Stimulated activated CD4-positive, alpha-beta T cell treated with anti-CD3 and anti-CD28 coated beads, Interleukin-15, amount 100 ng/mL, for 1 hour (primary cell): ENCODE measurements at regions not wholly inside any gene's neighbourhood (a gene's known extent, or its start where the extent isn't known, plus 50 kb on each side); places are given as distances from the start of the nearest gene placed in this dataset.
"Not testable (repeated sequence)": the region's sequence is repeated elsewhere in the genome, so short reads cannot be mapped to it uniquely, and the experiment has no call there.

Source experiments
- DNase-seq, 2 donors: peaks; one replicate each; pipeline ENCODE4 v3.0.0-alpha.2; 2020; ENCODE audit warnings: low read depth in 1 of 2, low spot score in 1 of 2

DNA sequence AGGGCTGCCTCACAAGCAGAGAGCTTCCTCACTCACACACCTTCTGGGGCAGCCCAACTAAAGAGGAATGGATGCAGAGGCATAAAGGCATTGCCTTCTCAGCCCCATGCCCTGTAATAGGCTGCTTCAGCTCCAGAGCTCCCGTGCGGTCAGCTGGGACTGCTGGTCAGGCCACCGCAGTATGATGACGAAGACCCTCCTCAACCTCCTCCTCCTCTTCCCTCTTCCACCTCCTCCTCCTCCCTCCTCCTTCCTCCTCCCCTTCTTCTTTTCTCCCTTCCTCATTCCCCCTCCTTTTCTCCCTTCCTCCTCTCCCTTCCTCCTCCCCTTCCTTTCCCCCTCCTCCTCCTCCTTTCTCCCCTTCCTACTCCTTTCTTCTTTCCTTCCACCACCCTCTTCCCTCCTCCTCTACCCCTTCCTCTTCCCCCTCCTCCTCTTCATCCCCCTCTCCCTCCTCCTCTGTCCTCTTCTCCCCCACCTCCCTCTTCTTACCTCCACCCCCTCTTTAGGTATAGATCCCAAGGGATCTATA lies 465.3 kb upstream of the CDH4 start:
- DNase-seq, result no peak

DNA sequence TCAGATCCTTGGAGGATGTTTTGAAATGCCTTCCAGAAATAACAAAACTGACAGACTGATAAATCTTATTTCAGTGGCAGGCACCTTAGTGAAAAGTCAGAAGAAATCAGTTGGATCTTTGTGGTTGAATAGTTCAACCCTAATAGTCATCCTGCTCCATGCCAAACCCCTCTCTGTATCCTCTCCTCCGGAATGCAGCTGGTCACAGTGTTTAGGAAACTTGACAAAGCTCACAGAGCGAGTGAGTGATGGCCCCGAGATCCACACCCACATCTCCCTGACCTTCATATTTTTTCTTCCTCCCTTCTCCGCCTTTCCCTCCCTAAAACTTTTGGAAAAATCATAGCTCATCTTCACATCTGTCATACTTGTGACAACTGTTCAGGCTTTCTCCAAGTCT lies 464.8 kb upstream of the CDH4 start:
- DNase-seq, result no peak

GRCh38 chr20:60788070-60788469 lies 464.0 kb upstream of the CDH4 start:
- no peak for DNase-seq

- DNase-seq, result no peak
These were observed 462.7 kb upstream of the CDH4 start for GRCh38 chr20:60789399-60789798.

DNA sequence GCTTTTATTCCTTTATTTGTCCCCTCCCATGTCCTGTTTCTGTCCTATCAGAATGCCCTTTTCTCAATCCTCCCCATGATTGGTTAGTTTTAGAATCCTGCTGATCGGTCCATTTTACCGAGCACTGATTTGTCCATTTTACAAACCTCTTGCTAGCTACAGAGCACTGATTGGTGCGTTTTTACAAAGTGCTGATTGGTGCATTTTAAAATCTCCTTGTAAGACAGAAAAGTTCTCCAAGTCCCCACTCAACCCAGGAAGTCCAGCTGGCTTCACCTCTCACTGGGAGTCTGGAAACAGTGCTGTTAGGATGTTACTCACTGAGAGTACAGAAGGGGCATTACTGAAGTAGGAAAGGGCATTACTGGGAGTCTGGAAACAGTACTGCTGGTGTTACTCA lies 461.7 kb upstream of the CDH4 start:
- not testable (repeated sequence) for DNase-seq

DNA sequence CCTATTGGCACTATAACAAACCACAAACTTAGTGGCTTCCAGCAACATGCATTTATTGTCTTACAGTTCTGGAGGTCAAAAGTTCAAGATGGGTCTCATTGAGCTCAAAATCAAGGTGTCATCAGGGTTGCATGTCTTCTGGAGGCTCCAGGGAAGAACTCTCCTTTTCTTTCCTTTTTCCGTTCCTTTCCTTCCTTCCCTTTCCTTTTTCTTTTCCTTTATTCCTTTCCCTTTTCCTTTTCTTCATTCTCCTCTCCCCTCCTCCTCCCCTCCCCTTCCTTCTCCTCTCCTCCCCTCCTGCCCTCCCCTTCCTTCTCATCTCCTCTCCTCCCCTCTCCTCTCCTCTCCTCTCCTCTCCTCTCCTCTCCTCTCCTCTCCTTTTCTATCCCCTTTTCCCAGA lies 460.2 kb upstream of the CDH4 start:
- DNase-seq, result no peak

DNA sequence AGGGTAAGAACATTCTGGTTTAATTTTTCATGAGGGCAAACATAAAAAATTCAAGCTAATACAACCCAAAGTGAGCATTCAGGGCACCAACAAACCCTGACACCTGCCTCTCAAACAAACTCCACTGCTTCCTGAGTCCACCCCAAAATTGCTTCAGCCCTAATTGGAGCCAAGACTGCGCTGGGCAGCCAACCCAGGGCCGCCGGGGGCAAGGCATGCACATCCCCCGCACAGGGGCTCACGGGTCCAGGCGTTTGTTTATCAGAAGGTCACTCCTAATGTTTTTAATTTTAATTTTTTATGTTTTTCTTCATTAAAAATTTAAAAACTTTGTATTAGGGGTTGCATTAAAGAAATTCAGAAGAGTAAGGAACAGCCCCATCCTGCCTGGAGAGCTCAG lies 459.1 kb upstream of the CDH4 start:
- no peak for DNase-seq

DNA sequence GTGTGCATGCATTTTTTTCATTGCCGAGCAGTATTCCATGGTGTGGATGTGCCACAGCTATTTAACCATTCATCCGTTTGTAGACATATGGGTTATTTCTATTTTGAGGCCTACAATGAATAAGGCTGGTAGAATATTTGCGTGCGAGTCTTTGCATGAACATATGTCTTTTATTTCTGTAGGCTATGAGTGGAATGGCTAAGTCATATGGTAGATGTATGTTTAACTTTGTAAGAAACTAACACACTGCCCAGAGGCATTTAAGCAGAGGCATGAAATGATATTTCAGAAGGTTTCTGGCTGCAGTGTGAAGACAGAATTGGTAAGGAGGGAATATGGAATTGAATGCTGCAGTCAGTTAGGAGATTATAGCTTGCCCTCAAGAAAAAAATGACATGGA lies 457.4 kb upstream of the CDH4 start:
- DNase-seq, result no peak

- DNase-seq, result no peak
These were observed 456.4 kb upstream of the CDH4 start for GRCh38 chr20:60795651-60796050.

- no peak for DNase-seq
These were observed 451.9 kb upstream of the CDH4 start for GRCh38 chr20:60800185-60800584.

GRCh38 chr20:60802676-60803075 lies 449.4 kb upstream of the CDH4 start:
- DNase-seq, result no peak

DNA sequence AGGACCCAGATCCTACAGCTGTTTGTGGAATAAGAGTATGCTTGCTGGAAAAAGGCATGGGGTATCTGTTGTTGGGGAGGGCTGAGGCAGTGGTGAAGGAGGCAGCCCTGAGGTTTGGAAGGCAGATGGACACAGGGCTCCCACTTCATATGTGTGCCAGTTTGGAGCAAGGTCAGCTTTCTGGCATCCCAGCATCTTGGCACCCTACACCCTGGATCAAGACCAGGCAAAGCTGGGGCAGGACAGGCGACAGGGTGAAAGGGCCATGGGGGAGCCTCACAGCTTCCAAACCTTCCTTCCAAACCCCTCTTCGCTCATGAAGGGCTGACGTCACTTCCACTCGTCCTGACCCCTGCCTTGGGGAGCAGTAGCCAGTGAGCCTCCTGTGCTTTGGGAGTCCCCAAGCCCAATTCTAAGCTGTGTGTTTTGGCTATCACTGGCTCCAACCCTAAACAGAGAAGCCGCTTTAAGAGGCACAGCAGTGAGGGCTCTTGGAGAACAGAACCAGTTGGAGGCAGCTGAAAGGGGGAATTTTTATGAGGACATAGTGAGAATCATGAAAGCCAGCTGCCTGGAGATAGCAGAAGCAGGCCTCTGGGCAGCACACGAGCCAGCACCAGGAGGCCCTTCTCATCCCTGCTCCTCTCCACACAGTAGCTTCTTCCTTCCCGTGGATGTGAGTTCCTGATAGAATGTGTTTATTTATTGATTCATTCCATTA lies 448.6 kb upstream of the CDH4 start:
- DNase-seq, result no peak

DNA sequence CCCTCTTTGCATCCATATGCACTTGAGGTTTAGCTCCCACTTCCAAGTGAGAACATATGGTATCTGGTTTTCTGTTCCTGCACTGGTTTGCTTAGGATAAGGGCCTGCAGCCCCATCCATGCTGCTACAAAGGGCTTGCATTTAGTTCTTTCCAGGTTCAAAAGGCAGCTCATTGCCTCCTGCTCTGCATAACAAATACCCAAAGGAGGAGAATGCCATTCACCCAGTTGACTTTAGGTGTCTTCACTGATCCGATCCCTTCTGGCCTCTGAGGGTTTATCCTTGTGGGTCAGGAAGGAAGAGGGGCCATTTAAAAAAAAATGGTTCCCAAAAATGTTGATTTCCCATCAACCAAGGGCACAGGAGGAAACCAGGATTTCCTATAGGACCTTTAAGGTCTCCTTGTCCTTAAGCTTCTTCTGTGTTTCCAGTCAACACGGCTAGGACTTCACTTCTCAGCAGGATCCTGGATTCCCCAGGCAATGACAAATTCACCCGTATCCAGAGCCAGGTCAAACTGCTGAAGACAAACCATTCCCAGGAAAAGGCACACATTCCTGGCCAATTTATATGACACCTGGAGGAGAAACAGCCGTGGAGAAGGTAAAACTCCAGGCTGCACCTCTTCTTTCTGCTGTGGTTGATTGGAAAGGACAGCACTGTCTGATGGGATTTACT lies 447.7 kb upstream of the CDH4 start:
- no peak for DNase-seq

- DNase-seq, result no peak
These were observed 447.0 kb upstream of the CDH4 start for GRCh38 chr20:60804918-60805630.

DNA sequence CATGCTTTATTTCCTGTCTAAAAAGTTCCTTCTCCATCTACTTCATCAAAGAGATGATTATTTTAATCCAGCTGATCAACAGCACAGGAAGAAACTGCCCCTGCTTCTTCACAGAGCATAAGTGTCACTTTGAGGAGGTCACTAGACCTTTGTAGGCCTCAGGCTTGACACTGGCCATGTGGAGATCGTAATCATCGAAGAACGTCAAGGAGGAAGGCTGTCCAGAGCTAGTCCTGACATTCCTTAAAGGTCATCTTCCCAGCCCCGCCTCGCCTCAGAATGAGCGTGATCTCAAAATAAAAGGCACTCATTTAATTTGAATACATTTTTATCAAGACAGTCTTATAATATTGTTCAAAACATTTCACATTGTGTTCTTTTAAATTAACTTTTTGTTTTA lies 445.7 kb upstream of the CDH4 start:
- no peak for DNase-seq

- DNase-seq, result no peak
These were observed 445.2 kb upstream of the CDH4 start for GRCh38 chr20:60806824-60807223.

DNA sequence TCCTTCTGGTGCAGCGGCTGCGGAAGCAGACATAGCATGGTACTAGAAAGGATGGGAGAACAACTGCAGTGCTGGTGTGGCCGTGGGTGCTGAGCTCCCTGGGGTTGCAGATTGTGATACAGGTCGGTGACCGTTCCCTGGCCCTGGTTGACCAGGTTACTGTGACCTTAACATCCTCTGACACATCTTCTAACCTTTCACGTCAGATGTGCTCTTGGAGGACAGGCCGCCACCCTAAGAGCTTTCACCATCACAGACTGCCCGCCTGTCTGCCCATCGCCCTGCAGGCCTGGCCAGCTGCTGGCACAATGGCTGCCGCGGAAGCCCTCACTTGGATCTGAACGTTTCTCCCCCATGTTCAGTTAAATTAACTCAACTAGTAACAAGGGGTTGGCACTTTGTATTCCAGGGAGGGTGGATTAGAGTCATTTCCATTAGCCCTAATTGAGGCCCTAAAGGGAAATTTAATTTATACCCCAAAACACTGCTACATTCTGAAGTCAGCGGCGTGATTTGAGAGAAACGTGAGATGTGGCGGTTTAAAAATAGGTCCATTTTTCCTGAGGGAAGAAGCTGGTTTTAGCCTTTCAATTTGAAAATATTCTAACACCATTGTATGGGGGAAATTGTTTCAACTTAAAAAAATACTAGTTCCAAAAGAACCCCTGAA lies 443.9 kb upstream of the CDH4 start:
- no peak for DNase-seq

DNA sequence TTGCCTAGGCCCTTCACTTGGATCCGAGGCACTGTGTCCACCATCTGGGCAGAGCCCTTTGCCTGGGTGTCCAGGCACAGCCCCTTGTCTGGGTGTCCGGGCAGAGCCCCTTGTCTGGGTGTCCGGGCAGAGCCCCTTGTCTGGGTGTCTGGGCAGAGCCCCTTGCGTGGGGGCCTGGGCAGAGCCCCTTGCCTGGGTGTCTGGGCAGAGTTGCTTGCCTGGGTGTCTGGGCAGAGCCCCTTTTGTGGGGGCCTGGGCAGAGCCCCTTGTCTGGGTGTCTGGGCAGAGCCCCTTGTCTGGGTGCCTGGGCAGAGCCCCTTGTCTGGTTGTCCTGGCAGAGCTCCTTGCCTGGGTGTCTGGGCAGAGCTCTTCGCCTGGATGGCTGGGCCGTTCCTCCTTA lies 443.4 kb upstream of the CDH4 start:
- no peak for DNase-seq

DNA sequence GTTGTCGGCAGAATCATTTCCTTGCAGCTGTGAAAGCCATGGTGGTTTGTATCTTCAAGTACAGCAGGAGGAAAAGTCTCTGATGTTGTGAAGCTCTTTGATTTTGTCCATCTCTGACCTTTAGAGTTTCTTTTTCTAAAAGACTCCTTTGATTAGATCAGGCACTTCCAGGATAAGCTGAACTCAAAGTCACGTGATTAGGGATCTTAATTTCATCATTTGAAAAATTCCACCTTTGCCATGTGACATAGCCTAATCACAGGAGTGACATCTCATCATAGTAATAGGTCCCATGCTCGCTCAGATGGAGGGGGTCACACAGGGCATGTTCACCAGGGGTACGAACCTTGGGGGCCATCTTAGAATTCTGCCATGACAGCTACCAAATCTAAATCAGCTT lies 441.5 kb upstream of the CDH4 start:
- no peak for DNase-seq

DNA sequence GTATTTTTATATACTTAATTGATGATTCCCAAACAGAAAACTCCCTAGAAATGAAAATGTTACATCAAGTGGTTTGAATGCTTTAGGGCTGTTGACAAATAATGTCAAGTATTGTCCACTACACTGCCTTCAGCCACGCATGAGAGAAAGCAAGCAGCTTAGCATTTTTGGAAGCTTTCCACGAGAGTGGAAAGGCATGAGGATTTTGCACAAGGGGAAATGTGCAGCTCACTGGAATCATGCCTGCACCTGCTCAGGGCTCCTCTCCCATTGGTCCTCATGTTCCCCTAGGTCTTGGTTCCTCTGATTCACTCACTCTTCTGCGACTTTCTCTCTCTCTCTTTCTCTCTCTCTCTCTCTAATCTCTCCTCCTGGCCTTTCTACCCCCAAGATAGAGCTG lies 439.5 kb upstream of the CDH4 start:
- DNase-seq, result no peak

GRCh38 chr20:60813066-60813465 lies 439.0 kb upstream of the CDH4 start:
- DNase-seq, result no peak

- no peak for DNase-seq
These were observed 436.4 kb upstream of the CDH4 start for GRCh38 chr20:60815656-60816055.
